MCF 10A (cell line): ENCODE measurements at regions not wholly inside any gene's neighbourhood (a gene's known extent, or its start where the extent isn't known, plus 50 kb on each side); places are given as distances from the start of the nearest gene placed in this dataset.

Experiments
- BruUV-seq: library from RNA; stranded (reverse); fragments of 400-500 nt; replicated peaks from 2 replicates; lab custom pipeline; 2021; lab: Mats Ljungman, UMichigan
- CTCF ChIA-PET: fragments of 300-600 bp; sonication (Branson Sonifier 250); formaldehyde crosslinking; extraction: SDS; loops from one replicate; lab custom pipeline; 2021; ENCODE audit warnings: antibody characterized with exemption, inconsistent platforms; lab: Yijun Ruan, JAX
- POLR2A ChIA-PET: fragments of 300-600, 350-650 bp; sonication (Branson Sonifier 250); formaldehyde crosslinking; extraction: SDS; loops from one replicate; lab custom pipeline; 2020; ENCODE audit warnings: antibody characterized with exemption, inconsistent platforms; lab: Yijun Ruan, JAX
- DNase-seq: peaks from one replicate; pipeline ENCODE4 v3.0.0-alpha.2; 2018; ENCODE audit not compliant: unreplicated experiment
- H3K27ac Mint-ChIP-seq: one replicate; pipeline ENCODE4 v1.8.0; 2022; ENCODE audit warnings: mild to moderate bottlenecking, low read depth, mixed read lengths; ENCODE audit not compliant: unreplicated experiment
- H3K27me3 Mint-ChIP-seq: one replicate; pipeline ENCODE4 v1.8.0; 2022; ENCODE audit warnings: mixed read lengths; ENCODE audit not compliant: insufficient read depth, unreplicated experiment
- H3K36me3 Mint-ChIP-seq: one replicate; pipeline ENCODE4 v1.8.0; 2022; ENCODE audit warnings: mild to moderate bottlenecking, moderate library complexity, mixed read lengths; ENCODE audit not compliant: insufficient read depth, unreplicated experiment
- H3K4me1 Mint-ChIP-seq: one replicate; pipeline ENCODE4 v1.8.0; 2022; ENCODE audit warnings: mixed read lengths; ENCODE audit not compliant: insufficient read depth, unreplicated experiment
- H3K4me3 Mint-ChIP-seq: one replicate; pipeline ENCODE4 v1.8.0; 2022; ENCODE audit warnings: mild to moderate bottlenecking, moderate library complexity, mixed read lengths; ENCODE audit not compliant: unreplicated experiment
- H3K9me3 Mint-ChIP-seq: one replicate; pipeline ENCODE4 v1.8.0; 2022; ENCODE audit warnings: mixed read lengths; ENCODE audit not compliant: unreplicated experiment
- intact Hi-C: fragments of 100-400 bp; cut with micrococcal nuclease; formaldehyde crosslinking; loops from 2 replicates; pipeline ENCODE4 v1.14.1; 2022
- TF ChIP-seq, protein P1 (sequence below): fragments of 200-600 bp; IDR thresholded peaks from one replicate; pipeline ENCODE4 v1.8.0; 2022; ENCODE audit warnings: antibody characterized with exemption, mild to moderate bottlenecking; ENCODE audit not compliant: unreplicated experiment

DNA sequence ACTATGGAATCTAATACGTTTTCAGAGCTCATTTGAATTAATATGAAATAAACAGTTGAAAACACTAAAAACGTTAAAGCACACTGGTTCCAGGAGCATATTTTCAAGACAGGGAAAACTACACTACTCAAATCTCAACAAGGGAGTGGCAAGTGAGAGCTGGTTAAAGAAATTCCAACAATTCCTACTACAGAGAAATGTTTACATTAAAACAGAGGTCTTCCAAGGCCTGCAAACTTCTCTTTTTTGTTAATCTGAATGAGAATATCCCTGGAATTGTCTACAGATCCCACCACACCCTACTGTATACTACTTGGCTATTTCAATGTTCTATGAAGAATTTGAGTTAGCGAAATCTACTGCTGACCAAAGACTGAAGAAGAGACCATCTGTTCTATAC lies 231.5 kb downstream of the ZEB2 start:
- DNase-seq, result no peak
- peaks cover 20% of the 10 kb centered on the region for H3K9me3 Mint-ChIP-seq
- H3K27ac Mint-ChIP-seq, result no peak overlapping the region
- intact Hi-C loops, result no loop called here
- CTCF ChIA-PET, result no interaction called here
- no peaks in the 10 kb centered on the region for H3K4me1 Mint-ChIP-seq
- H3K36me3 Mint-ChIP-seq, result no peaks in the 10 kb centered on the region
- POLR2A ChIA-PET, result interaction anchor here (0.9 kb wide), 1 partner anchor 23 kb away, joined by 3 read pairs; no protein-coding TSS in a partner anchor
- H3K4me3 Mint-ChIP-seq, result no peak overlapping the region
- TF ChIP-seq, protein P1, sequence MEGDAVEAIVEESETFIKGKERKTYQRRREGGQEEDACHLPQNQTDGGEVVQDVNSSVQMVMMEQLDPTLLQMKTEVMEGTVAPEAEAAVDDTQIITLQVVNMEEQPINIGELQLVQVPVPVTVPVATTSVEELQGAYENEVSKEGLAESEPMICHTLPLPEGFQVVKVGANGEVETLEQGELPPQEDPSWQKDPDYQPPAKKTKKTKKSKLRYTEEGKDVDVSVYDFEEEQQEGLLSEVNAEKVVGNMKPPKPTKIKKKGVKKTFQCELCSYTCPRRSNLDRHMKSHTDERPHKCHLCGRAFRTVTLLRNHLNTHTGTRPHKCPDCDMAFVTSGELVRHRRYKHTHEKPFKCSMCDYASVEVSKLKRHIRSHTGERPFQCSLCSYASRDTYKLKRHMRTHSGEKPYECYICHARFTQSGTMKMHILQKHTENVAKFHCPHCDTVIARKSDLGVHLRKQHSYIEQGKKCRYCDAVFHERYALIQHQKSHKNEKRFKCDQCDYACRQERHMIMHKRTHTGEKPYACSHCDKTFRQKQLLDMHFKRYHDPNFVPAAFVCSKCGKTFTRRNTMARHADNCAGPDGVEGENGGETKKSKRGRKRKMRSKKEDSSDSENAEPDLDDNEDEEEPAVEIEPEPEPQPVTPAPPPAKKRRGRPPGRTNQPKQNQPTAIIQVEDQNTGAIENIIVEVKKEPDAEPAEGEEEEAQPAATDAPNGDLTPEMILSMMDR, result no peak
- BruUV-seq, result no TSS peak
- no peaks in the 10 kb centered on the region for H3K27me3 Mint-ChIP-seq

DNA sequence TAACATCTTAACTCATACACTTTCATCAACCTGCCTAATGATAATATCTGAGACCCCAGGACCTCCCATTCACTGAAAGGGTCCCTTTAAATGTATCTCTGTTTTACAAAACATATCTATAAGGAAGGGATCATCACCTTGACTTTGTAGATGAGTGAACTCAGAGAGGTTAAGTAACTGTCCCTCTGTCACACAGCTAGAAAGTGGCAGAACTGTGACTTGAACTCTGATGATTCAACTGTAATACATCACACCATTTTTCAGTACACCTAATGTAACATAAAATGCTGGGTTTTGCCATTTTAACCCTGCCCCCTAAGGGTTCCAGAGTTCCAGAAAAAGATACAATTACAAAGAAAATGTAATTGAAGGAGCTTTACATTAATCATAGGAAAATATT lies 234.6 kb downstream of the ZEB2 start:
- ChIA-PET CTCF (no interaction called here), POLR2A (interaction anchor here (0.7 to 1.1 kb wide), 2 partner anchors 39 to 752 kb away, joined by 3 to 4 read pairs; no protein-coding TSS in a partner anchor)
- no peaks in the 10 kb centered on the region for H3K27me3 Mint-ChIP-seq
- BruUV-seq, result no TSS peak
- no peak for DNase-seq
- peaks cover 4% of the 10 kb centered on the region for H3K9me3 Mint-ChIP-seq
- H3K27ac Mint-ChIP-seq, result peak overlapping the region; percentile 53
- H3K4me1 Mint-ChIP-seq, result no peaks in the 10 kb centered on the region
- H3K4me3 Mint-ChIP-seq, result no peak overlapping the region
- no peaks in the 10 kb centered on the region for H3K36me3 Mint-ChIP-seq
- TF ChIP-seq, protein P1, result no peak
- intact Hi-C loops, result no loop called here

DNA sequence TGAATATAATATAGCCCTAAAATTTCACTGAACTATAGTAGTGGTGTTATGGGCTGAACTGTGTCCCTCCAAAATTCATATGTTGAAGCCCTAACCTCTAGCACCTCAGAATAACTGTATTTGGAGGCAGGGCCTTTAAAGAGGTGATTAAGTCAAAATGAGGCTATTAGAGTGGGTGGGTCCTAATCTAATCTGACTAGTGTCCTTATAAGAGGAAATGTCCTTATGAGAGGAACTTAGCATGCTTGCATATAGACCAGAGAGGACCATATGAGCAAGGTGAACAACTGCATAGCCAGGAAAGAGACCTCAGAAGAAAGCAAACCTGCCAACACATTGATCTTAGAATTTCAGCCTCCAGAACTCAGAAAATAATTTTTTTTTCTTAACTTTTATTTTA lies 238.4 kb downstream of the ZEB2 start:
- CTCF ChIA-PET, result no interaction called here
- Mint-ChIP-seq H3K9me3 (no peaks in the 10 kb centered on the region), H3K4me3 (no peak overlapping the region), H3K4me1 (no peaks in the 10 kb centered on the region), H3K27ac (no peak overlapping the region), H3K27me3 (no peaks in the 10 kb centered on the region), H3K36me3 (no peaks in the 10 kb centered on the region)
- intact Hi-C loops, result no loop called here
- POLR2A ChIA-PET, result no interaction called here
- TF ChIP-seq, protein P1, result no peak
- BruUV-seq, result no TSS peak
- no peak for DNase-seq

DNA sequence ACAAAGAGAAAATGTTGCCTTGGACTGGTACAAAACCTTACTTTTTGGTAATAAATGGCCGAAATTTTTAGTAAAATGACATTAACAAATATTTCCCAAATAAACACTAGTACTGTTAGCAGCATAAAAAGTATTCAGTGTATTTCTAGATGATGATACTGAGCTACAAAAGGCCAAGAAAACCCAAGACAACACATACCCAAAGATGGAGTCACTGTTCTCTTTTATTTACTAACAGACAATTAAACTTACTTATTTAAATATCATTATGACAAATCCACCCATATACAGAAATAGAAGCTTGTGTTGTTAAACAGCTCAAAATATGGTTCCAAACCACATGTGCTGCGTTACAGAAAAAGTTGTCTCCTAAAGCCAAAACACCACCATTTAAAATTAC lies 239.9 kb downstream of the ZEB2 start:
- intact Hi-C loops, result no loop called here
- H3K27ac Mint-ChIP-seq, result no peak overlapping the region
- ChIA-PET CTCF (interaction anchor here (0.6 to 0.9 kb wide), 2 partner anchors 32 to 41 kb away, joined by 3 to 6 read pairs; no protein-coding TSS in a partner anchor), POLR2A (interaction anchor here (0.6 kb wide), 1 partner anchor 340 kb away, joined by 3 read pairs; no protein-coding TSS in a partner anchor)
- TF ChIP-seq, protein P1, result no peak
- no peaks in the 10 kb centered on the region for H3K27me3 Mint-ChIP-seq
- no TSS peak for BruUV-seq
- no peak for DNase-seq
- no peaks in the 10 kb centered on the region for H3K4me1 Mint-ChIP-seq
- no peak overlapping the region for H3K4me3 Mint-ChIP-seq
- H3K36me3 Mint-ChIP-seq, result no peaks in the 10 kb centered on the region
- no peaks in the 10 kb centered on the region for H3K9me3 Mint-ChIP-seq
